ENCODE measurements at regions not wholly inside any gene's neighbourhood (a gene's known extent, or its start where the extent isn't known, plus 50 kb on each side); places are given as distances from the start of the nearest gene placed in this dataset.

DNA sequence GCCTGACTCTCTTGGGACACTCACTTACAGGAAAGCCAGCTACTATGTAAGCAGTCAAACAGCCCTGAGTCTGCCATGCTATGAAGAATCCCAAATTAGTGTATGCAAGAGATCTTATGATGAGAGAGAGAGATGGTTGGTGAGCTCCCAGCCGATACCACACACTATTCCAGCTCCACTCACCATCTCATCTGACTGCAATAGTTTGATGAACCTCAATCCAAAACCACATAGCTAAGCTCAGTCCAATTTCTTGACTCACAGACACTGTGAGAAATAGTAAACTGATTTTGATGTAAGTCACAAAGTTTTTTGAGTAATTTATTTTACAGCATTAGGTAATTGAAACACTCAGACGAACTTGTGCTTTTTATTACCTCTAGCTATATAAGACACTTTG is 441.4 kb downstream of the COL12A1 start:
- ChIA-PET CTCF (interaction anchor here (0.6 to 1.4 kb wide), 4 partner anchors 20 to 911 kb away, joined by 3 to 9 read pairs (median 3); no protein-coding TSS in a partner anchor), POLR2A (interaction anchor here (0.7 kb wide), 1 partner anchor 10 kb away, joined by 3 read pairs; no protein-coding TSS in a partner anchor)
- TF ChIP-seq, protein P1, sequence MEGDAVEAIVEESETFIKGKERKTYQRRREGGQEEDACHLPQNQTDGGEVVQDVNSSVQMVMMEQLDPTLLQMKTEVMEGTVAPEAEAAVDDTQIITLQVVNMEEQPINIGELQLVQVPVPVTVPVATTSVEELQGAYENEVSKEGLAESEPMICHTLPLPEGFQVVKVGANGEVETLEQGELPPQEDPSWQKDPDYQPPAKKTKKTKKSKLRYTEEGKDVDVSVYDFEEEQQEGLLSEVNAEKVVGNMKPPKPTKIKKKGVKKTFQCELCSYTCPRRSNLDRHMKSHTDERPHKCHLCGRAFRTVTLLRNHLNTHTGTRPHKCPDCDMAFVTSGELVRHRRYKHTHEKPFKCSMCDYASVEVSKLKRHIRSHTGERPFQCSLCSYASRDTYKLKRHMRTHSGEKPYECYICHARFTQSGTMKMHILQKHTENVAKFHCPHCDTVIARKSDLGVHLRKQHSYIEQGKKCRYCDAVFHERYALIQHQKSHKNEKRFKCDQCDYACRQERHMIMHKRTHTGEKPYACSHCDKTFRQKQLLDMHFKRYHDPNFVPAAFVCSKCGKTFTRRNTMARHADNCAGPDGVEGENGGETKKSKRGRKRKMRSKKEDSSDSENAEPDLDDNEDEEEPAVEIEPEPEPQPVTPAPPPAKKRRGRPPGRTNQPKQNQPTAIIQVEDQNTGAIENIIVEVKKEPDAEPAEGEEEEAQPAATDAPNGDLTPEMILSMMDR (IDR thresholded peaks at IDR 0.05; ENCODE audit: unreplicated experiment): no peak
- no peak for DNase-seq (ENCODE audit: unreplicated experiment)
- Mint-ChIP-seq H3K4me1 (ENCODE audit: insufficient read depth, unreplicated experiment) (no peaks in the 10 kb centered on the region), H3K27ac (ENCODE audit: low read depth, unreplicated experiment) (peak overlapping the region; percentile 59), H3K36me3 (ENCODE audit: insufficient read depth, unreplicated experiment) (peaks cover 5% of the 10 kb centered on the region), H3K27me3 (ENCODE audit: insufficient read depth, unreplicated experiment) (no peaks in the 10 kb centered on the region), H3K9me3 (ENCODE audit: unreplicated experiment) (no peaks in the 10 kb centered on the region), H3K4me3 (ENCODE audit: unreplicated experiment) (no peak overlapping the region)
- intact Hi-C loops (cut with micrococcal nuclease): no loop called here
- BruUV-seq (replicated peaks): no TSS peak

DNA sequence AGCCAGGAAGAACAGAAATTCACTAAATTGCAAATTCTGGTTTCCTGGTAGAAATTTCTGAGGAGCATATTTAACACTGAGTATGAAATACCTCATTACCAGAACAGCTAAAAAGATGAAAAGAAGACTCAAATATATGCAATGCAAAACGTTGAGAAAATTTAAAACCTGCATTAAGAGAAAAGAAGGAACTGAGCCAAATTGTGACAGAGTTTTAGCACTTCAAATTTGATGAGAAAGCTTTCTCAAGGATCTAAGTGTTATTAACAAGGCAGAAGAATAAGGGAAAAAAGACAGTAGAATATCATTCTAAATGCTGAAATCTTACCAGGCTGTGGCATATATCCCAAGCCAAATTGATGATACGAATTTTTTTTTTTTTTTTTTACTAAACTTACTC is 443.0 kb downstream of the COL12A1 start:
- TF ChIP-seq, protein P1 (IDR thresholded peaks at IDR 0.05; ENCODE audit: unreplicated experiment): no peak
- no peaks in the 10 kb centered on the region for H3K4me1 Mint-ChIP-seq (ENCODE audit: insufficient read depth, unreplicated experiment)
- intact Hi-C loops (cut with micrococcal nuclease): no loop called here
- no peak overlapping the region for H3K4me3 Mint-ChIP-seq (ENCODE audit: unreplicated experiment)
- H3K36me3 Mint-ChIP-seq (ENCODE audit: insufficient read depth, unreplicated experiment): peaks cover 10% of the 10 kb centered on the region
- no peak for DNase-seq (ENCODE audit: unreplicated experiment)
- ChIA-PET CTCF (interaction anchor here (0.7 kb wide), 1 partner anchor 46 kb away, joined by 3 read pairs; no protein-coding TSS in a partner anchor), POLR2A (no interaction called here)
- H3K27me3 Mint-ChIP-seq (ENCODE audit: insufficient read depth, unreplicated experiment): no peaks in the 10 kb centered on the region
- BruUV-seq (replicated peaks): no TSS peak
- H3K27ac Mint-ChIP-seq (ENCODE audit: low read depth, unreplicated experiment): no peak overlapping the region
- H3K9me3 Mint-ChIP-seq (ENCODE audit: unreplicated experiment): peaks cover 7% of the 10 kb centered on the region

DNA sequence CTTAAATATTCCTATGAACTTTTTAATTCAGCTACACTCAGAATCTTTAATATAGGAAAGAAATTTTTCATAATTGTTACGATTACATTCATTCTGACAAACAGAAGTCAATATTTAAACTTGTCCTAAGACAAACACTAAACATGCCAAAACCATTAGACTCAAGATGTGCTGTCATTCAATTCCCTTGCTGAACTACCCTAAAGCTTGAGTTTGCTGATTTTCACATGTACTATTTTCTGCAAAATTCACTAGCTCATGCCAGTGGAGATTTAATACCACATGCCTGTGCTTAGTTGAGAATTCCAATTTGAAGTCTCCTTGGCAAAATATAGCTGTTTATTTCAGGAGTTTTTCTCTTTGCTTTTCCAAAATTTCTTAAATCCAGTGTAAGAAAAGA is 448.0 kb downstream of the COL12A1 start:
- TF ChIP-seq, protein P1 (IDR thresholded peaks at IDR 0.05; ENCODE audit: unreplicated experiment): no peak
- DNase-seq (ENCODE audit: unreplicated experiment): no peak
- Mint-ChIP-seq H3K4me3 (ENCODE audit: unreplicated experiment) (no peak overlapping the region), H3K9me3 (ENCODE audit: unreplicated experiment) (peaks cover 7% of the 10 kb centered on the region), H3K4me1 (ENCODE audit: insufficient read depth, unreplicated experiment) (peaks cover 5% of the 10 kb centered on the region), H3K27me3 (ENCODE audit: insufficient read depth, unreplicated experiment) (no peaks in the 10 kb centered on the region), H3K36me3 (ENCODE audit: insufficient read depth, unreplicated experiment) (peaks cover 5% of the 10 kb centered on the region), H3K27ac (ENCODE audit: low read depth, unreplicated experiment) (no peak overlapping the region)
- BruUV-seq (replicated peaks): no TSS peak
- intact Hi-C loops (cut with micrococcal nuclease): no loop called here
- POLR2A ChIA-PET: interaction anchor here (0.6 kb wide), 1 partner anchor 42 kb away, joined by 3 read pairs; no protein-coding TSS in a partner anchor
- CTCF ChIA-PET: no interaction called here

DNA sequence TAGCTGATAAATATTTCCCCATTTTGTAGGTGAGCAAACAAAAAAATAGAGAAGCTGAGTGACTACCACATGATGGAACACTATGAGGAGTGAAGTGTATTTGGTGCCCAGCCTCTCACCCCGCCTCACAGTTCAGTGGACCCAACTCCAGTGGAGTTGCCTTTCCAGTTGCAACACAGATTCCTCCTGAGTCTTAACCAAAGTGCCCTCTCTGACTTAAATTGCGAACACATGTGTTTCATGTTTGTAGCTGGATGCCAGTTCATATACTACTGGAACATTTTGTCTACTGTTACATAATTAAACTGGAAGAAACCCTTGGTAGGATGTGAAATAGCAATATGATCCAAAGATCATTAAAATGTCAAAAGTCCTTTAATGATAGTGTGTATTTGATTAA is 448.9 kb downstream of the COL12A1 start:
- no TSS peak for BruUV-seq (replicated peaks)
- Mint-ChIP-seq H3K27ac (ENCODE audit: low read depth, unreplicated experiment) (no peak overlapping the region), H3K4me1 (ENCODE audit: insufficient read depth, unreplicated experiment) (peaks cover 10% of the 10 kb centered on the region), H3K4me3 (ENCODE audit: unreplicated experiment) (no peak overlapping the region), H3K36me3 (ENCODE audit: insufficient read depth, unreplicated experiment) (peaks cover 5% of the 10 kb centered on the region), H3K27me3 (ENCODE audit: insufficient read depth, unreplicated experiment) (no peaks in the 10 kb centered on the region), H3K9me3 (ENCODE audit: unreplicated experiment) (peaks cover 7% of the 10 kb centered on the region)
- intact Hi-C loops (cut with micrococcal nuclease): no loop called here
- no peak for DNase-seq (ENCODE audit: unreplicated experiment)
- POLR2A ChIA-PET: no interaction called here
- TF ChIP-seq, protein P1 (IDR thresholded peaks at IDR 0.05; ENCODE audit: unreplicated experiment): no peak
- CTCF ChIA-PET: no interaction called here
